Endodermal cell (in vitro differentiated cells): ENCODE measurements at regions not wholly inside any gene's neighbourhood (a gene's known extent, or its start where the extent isn't known, plus 50 kb on each side); places are given as distances from the start of the nearest gene placed in this dataset.
A peak's percentile ranks its signal among the peaks of the same experiment; 100 is the strongest.

Experiments used
- DNase-seq: peaks from one replicate; pipeline ENCODE4 v3.0.0-alpha.2; 2017
- H3K27ac ChIP-seq: 2 replicates; pipeline ENCODE4 v1.5.1; 2013; ENCODE audit warnings: mild to moderate bottlenecking, low read depth, low read length, moderate library complexity
- H3K27me3 ChIP-seq: 2 replicates; pipeline ENCODE4 v1.6.1; 2013; ENCODE audit warnings: mild to moderate bottlenecking, low read length, moderate library complexity; ENCODE audit not compliant: insufficient read depth, control insufficient read depth, poor library complexity, severe bottlenecking
- H3K36me3 ChIP-seq: 2 replicates; pipeline ENCODE4 v1.7.0; 2013; ENCODE audit warnings: mild to moderate bottlenecking, low read length, moderate library complexity; ENCODE audit not compliant: control insufficient read depth, insufficient read depth
- H3K4me1 ChIP-seq: one replicate; pipeline ENCODE4 v1.7.0; 2013; ENCODE audit warnings: low read length; ENCODE audit not compliant: control insufficient read depth, insufficient read depth
- H3K4me3 ChIP-seq: 2 replicates; pipeline ENCODE4 v1.5.1; 2013; ENCODE audit warnings: mild to moderate bottlenecking, low read length, moderate library complexity
- H3K9ac ChIP-seq: 2 replicates; pipeline ENCODE4 v1.6.1; 2013; ENCODE audit warnings: mild to moderate bottlenecking, low read length, moderate library complexity; ENCODE audit not compliant: poor library complexity, severe bottlenecking; ENCODE audit errors: extremely low read depth
- H3K9me3 ChIP-seq: 2 replicates; pipeline ENCODE4 v1.6.1; 2013; ENCODE audit warnings: mild to moderate bottlenecking, low read length, moderate library complexity; ENCODE audit not compliant: control insufficient read depth
- H3K27ac Mint-ChIP-seq: 2 replicates; pipeline ENCODE4 v1.8.0; 2020; ENCODE audit warnings: mixed read lengths
- H3K27me3 Mint-ChIP-seq: 2 replicates; pipeline ENCODE4 v1.8.0; 2021; ENCODE audit warnings: mild to moderate bottlenecking, mixed read lengths; ENCODE audit not compliant: insufficient read depth
- H3K36me3 Mint-ChIP-seq: 2 replicates; pipeline ENCODE4 v1.8.0; 2020; ENCODE audit warnings: low read depth, mixed read lengths
- H3K4me1 Mint-ChIP-seq: 2 replicates; pipeline ENCODE4 v1.8.0; 2020; ENCODE audit warnings: mixed read lengths
- H3K4me3 Mint-ChIP-seq: 2 replicates; pipeline ENCODE4 v1.8.0; 2020; ENCODE audit warnings: mild to moderate bottlenecking, moderate library complexity, mixed read lengths
- H3K9me3 Mint-ChIP-seq: 2 replicates; pipeline ENCODE4 v1.8.0; 2020; ENCODE audit warnings: mild to moderate bottlenecking, mixed read lengths
- WGBS, 2 experiments: methylation state at CpG; one replicate each; pipeline versions ENCODE4 v1.1.5 to v1.1.7; 2013; ENCODE audit warnings: missing lambda C conversion rate in 2 of 2, mixed read lengths in 1 of 2; ENCODE audit not compliant: insufficient coverage in 1 of 2, insufficient read length in 1 of 2; 5-methylcytosine and 5-hydroxymethylcytosine counted together
- TF ChIP-seq, protein P1 (sequence below): fragments of 200-600 bp; sonication (generic); conservative IDR thresholded peaks from 2 replicates; pipeline ENCODE4 v1.5.0; 2021; ENCODE audit warnings: antibody characterized with exemption, mild to moderate bottlenecking

DNA sequence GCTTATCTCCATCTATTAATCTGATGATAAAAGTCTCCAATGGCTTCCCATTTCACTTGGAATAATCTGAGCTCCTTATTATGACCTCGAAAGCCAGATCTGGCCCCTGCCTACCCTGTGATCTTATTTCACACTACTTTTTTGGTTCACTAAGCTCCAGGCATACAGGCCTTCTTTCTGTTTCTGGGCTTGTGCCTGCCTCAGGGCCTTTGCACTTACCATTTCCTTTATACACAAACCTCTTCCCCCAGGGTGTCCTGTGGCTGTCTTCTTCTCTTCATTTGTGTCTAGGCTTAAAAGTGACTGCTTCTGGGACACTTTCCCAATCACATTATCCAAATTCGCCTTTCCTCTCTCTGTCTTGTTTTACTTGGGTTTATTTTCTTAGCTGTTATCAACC is 478.8 kb downstream of the LRIG3 start:
- H3K27ac Mint-ChIP-seq: no peak overlapping the region
- no peaks in the 10 kb centered on the region for H3K36me3 Mint-ChIP-seq
- Histone ChIP-seq H3K4me3 (no peak overlapping the region), H3K36me3 (no peaks in the 10 kb centered on the region), H3K9me3 (no peaks in the 10 kb centered on the region), H3K27me3 (no peaks in the 10 kb centered on the region), H3K9ac (no peak overlapping the region), H3K4me1 (peaks cover 5% of the 10 kb centered on the region), H3K27ac (no peak overlapping the region)
- TF ChIP-seq, protein P1, sequence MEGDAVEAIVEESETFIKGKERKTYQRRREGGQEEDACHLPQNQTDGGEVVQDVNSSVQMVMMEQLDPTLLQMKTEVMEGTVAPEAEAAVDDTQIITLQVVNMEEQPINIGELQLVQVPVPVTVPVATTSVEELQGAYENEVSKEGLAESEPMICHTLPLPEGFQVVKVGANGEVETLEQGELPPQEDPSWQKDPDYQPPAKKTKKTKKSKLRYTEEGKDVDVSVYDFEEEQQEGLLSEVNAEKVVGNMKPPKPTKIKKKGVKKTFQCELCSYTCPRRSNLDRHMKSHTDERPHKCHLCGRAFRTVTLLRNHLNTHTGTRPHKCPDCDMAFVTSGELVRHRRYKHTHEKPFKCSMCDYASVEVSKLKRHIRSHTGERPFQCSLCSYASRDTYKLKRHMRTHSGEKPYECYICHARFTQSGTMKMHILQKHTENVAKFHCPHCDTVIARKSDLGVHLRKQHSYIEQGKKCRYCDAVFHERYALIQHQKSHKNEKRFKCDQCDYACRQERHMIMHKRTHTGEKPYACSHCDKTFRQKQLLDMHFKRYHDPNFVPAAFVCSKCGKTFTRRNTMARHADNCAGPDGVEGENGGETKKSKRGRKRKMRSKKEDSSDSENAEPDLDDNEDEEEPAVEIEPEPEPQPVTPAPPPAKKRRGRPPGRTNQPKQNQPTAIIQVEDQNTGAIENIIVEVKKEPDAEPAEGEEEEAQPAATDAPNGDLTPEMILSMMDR: no peak
- H3K4me3 Mint-ChIP-seq: no peak overlapping the region
- no peaks in the 10 kb centered on the region for H3K9me3 Mint-ChIP-seq
- 98 to 100% methylated on average over 1 to 2 of the region's 2 CpGs for WGBS, 2 experiments
- no peak for DNase-seq
- H3K27me3 Mint-ChIP-seq: no peaks in the 10 kb centered on the region
- peaks cover 13% of the 10 kb centered on the region for H3K4me1 Mint-ChIP-seq

DNA sequence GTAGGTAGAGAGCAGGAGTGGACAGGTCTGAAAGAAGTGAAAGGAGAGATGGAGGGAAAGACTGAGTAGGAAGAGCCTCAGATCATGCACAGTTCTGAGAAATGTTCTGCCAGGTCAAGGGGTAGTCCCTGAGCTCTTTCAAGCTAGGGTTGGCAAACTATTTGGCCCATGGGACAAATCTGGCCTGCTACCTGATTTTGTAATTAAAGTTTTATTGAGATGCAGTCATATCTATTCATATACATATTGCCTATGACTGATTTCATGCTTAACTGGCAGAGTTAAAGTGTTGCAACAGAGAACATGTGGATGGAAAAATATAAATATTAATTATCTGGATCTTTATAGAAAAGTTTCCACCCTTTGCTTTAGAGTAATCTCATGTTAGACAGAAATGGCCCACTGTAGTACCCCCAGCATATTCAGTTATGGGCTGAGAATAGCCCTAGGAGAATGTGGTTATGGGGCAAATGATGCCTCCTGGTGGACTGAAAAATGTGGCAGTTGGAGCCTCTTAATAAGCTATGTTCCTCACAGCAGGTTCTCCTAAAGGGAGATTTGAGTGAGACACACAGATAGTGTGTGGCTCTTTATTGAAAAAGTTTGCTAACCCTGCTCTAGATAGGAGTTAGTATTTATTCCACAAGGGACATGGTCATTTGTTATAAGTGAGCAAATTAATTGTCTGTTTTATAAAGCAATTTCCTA is 476.9 kb downstream of the LRIG3 start:
- no peaks in the 10 kb centered on the region for H3K36me3 Mint-ChIP-seq
- no peaks in the 10 kb centered on the region for H3K9me3 ChIP-seq
- TF ChIP-seq, protein P1: peak; percentile 88
- peak; percentile 83 for DNase-seq
- no peaks in the 10 kb centered on the region for H3K36me3 ChIP-seq
- H3K27me3 Mint-ChIP-seq: no peaks in the 10 kb centered on the region
- H3K27me3 ChIP-seq: no peaks in the 10 kb centered on the region
- no peak overlapping the region for H3K27ac Mint-ChIP-seq
- no peaks in the 10 kb centered on the region for H3K9me3 Mint-ChIP-seq
- no peak overlapping the region for H3K4me3 ChIP-seq
- H3K4me3 Mint-ChIP-seq: no peak overlapping the region
- H3K4me1 Mint-ChIP-seq: peaks cover 13% of the 10 kb centered on the region
- H3K27ac ChIP-seq: no peak overlapping the region
- peaks cover 5% of the 10 kb centered on the region for H3K4me1 ChIP-seq
- H3K9ac ChIP-seq: no peak overlapping the region

DNA sequence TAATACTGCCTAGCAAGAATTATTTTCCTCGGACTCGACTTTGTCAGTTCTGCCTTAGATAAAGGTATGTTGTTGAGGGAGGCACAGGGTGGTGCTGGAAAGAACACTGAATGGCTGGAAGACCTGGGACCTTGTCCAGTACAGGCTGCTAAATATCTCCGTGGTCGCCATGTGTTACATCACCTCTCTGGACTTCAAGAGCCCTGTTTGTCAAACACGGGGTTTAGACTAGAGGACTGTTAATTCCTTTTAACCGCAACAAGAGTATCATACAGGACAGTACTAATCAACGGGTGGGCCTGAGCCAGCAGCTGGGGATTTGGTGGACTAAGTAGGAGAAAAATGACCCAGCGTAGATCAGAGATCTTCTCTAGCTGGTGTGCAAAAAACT is 476.3 kb downstream of the LRIG3 start:
- H3K4me1 Mint-ChIP-seq: peaks cover 13% of the 10 kb centered on the region
- 91 to 94% methylated on average over 6 to 8 of the region's 8 CpGs for WGBS, 2 experiments
- H3K27ac Mint-ChIP-seq: no peak overlapping the region
- H3K36me3 Mint-ChIP-seq: no peaks in the 10 kb centered on the region
- DNase-seq: no peak
- Histone ChIP-seq H3K9ac (no peak overlapping the region), H3K4me3 (no peak overlapping the region), H3K27ac (no peak overlapping the region), H3K36me3 (no peaks in the 10 kb centered on the region), H3K27me3 (no peaks in the 10 kb centered on the region), H3K4me1 (peaks cover 5% of the 10 kb centered on the region), H3K9me3 (no peaks in the 10 kb centered on the region)
- no peak overlapping the region for H3K4me3 Mint-ChIP-seq
- TF ChIP-seq, protein P1: no peak
- H3K9me3 Mint-ChIP-seq: no peaks in the 10 kb centered on the region
- no peaks in the 10 kb centered on the region for H3K27me3 Mint-ChIP-seq
